Activated effector memory CD4-positive, alpha-beta T cell treated with anti-CD3 and anti-CD28 coated beads, Interleukin-2, amount 50 U/mL, for 16 hours (primary cell): ENCODE measurements at regions not wholly inside any gene's neighbourhood (a gene's known extent, or its start where the extent isn't known, plus 50 kb on each side); places are given as distances from the start of the nearest gene placed in this dataset.

Experiments used
- DNase-seq: peaks from one replicate; pipeline ENCODE4 v3.0.0-alpha.2; 2020

GRCh38 chr5:37896159-37896558, 56.3 kb upstream of the GDNF start:
- no peak for DNase-seq

GRCh38 chr5:37893434-37894134, 53.7 kb upstream of the GDNF start:
- no peak for DNase-seq

GRCh38 chr5:37892586-37892985, 52.7 kb upstream of the GDNF start:
- DNase-seq, result no peak

- no peak for DNase-seq
These were observed 52.0 kb upstream of the GDNF start for GRCh38 chr5:37891832-37892231.

GRCh38 chr5:37889612-37890317, 49.9 kb upstream of the GDNF start:
- no peak for DNase-seq
